HepG2 (cell line): ENCODE measurements at regions not wholly inside any gene's neighbourhood (a gene's known extent, or its start where the extent isn't known, plus 50 kb on each side); places are given as distances from the start of the nearest gene placed in this dataset.

Experiments used
- ATAC-seq: fragments of 200-7000 bp; cut with Tn5 transposase; 3 replicates; pipeline ENCODE4 v1.9.1; 2020; ENCODE audit warnings: mild to moderate bottlenecking, moderate library complexity
- BruUV-seq: library from RNA; stranded (reverse); fragments of 400-500 nt; replicated peaks from 2 replicates; lab custom pipeline; 2021; lab: Mats Ljungman, UMichigan
- CTCF ChIA-PET: fragments of 300-600 bp; formaldehyde crosslinking; extraction: SDS; loops from one replicate; lab custom pipeline; 2021; ENCODE audit warnings: low total read pairs, inconsistent platforms, low intra/inter-chr PET ratio; lab: Yijun Ruan, JAX
- POLR2A ChIA-PET: fragments of 350-600 bp; sonication (Branson Sonifier 250); formaldehyde crosslinking; loops from one replicate; lab custom pipeline; 2020; ENCODE audit warnings: antibody characterized with exemption, inconsistent platforms; lab: Yijun Ruan, JAX
- DNase-seq: peaks from one replicate; pipeline ENCODE4 v3.0.0-alpha.2; 2015; ENCODE audit warnings: low spot score
- FAIRE-seq: peaks from 3 replicates; lab custom pipeline; 2011; peaks lifted over from hg19 to GRCh38; lab: Jason Lieb, UNC
- H2AFZ ChIP-seq: one replicate; pipeline ENCODE4 v1.6.1; 2011; ENCODE audit warnings: low read length, inconsistent platforms
- H3K27ac ChIP-seq: fragments of 300-600 bp; 3 replicates; pipeline ENCODE4 v1.8.0; 2011; ENCODE audit warnings: mixed run types, mild to moderate bottlenecking, mixed read lengths, low read length, inconsistent platforms; ENCODE audit not compliant: insufficient read depth; ENCODE audit errors: extremely low read length
- H3K27me3 ChIP-seq, 2 experiments: fragments of 200-600 bp in 1 of 2; 2 replicates in 1 of 2; 3 replicates in 1 of 2; pipeline versions ENCODE4 v1.6.0 to v1.8.0; 2011; ENCODE audit warnings: low read length in 2 of 2, mild to moderate bottlenecking in 2 of 2, moderate library complexity in 2 of 2, inconsistent platforms in 1 of 2; ENCODE audit not compliant: insufficient read depth in 2 of 2, control insufficient read depth in 1 of 2
- H3K36me3 ChIP-seq, 2 experiments: fragments of 200-600 bp in 1 of 2; replicated peaks in 1 of 2; 2 replicates in 1 of 2; 3 replicates in 1 of 2; pipeline versions ENCODE4 v1.5.1 to v1.8.0; 2011; ENCODE audit warnings: low read length in 2 of 2, inconsistent platforms in 1 of 2; ENCODE audit not compliant: insufficient read depth in 2 of 2, control insufficient read depth in 1 of 2
- H3K4me1 ChIP-seq: 2 replicates; pipeline ENCODE4 v1.5.1; 2012; ENCODE audit warnings: low read length, inconsistent platforms; ENCODE audit not compliant: insufficient read depth
- H3K4me2 ChIP-seq: 2 replicates; pipeline ENCODE4 v1.6.0; 2011; ENCODE audit warnings: low read depth, low read length, inconsistent platforms
- H3K4me3 ChIP-seq, 3 experiments: fragments of 200-600 bp in 1 of 3; sonication (generic), shearing (Covaris generic) in 1 of 3; replicated peaks in 1 of 3; 2 replicates each; pipeline ENCODE4 v1.5.1; 2011 to 2016; ENCODE audit warnings: low read length in 3 of 3, inconsistent platforms in 2 of 3, low read depth in 2 of 3, mild to moderate bottlenecking in 2 of 3, control low read depth in 1 of 3, mixed read lengths in 1 of 3; ENCODE audit not compliant: insufficient read depth in 1 of 3
- H3K79me2 ChIP-seq: one replicate; pipeline ENCODE4 v1.6.1; 2011; ENCODE audit warnings: low read length, inconsistent platforms; ENCODE audit not compliant: insufficient read depth
- H3K9ac ChIP-seq: 2 replicates; pipeline ENCODE4 v1.6.0; 2011; ENCODE audit warnings: mild to moderate bottlenecking, low read depth, low read length, inconsistent platforms; ENCODE audit not compliant: insufficient read depth
- H3K9me3 ChIP-seq: 2 replicates; pipeline ENCODE4 v1.5.1; 2012; ENCODE audit warnings: mild to moderate bottlenecking, low read length
- H4K20me1 ChIP-seq: 2 replicates; pipeline ENCODE4 v1.6.0; 2011; ENCODE audit warnings: inconsistent platforms, mild to moderate bottlenecking, low read length, moderate library complexity; ENCODE audit not compliant: insufficient read depth
- GABPA ChIP-seq, 2 experiments: IDR thresholded peaks; 2 replicates each; pipeline ENCODE4 v1.6.1; 2011 to 2016; ENCODE audit warnings: low read depth in 2 of 2, low read length in 1 of 2, missing biosample characterization in 1 of 2, missing genetic modification characterization in 1 of 2
- GFI1 ChIP-seq: sonication (generic); formaldehyde crosslinking; IDR thresholded peaks from 2 replicates; pipeline ENCODE4 v1.5.0; 2020; ENCODE audit warnings: missing genetic modification reagents, mild to moderate bottlenecking, borderline replicate concordance
- IKZF1 ChIP-seq: fragments of 450-650 bp; IDR thresholded peaks from 2 replicates; pipeline ENCODE4 v1.7.1; 2016
- ISL2 ChIP-seq: sonication (generic); formaldehyde crosslinking; IDR thresholded peaks from 2 replicates; pipeline ENCODE4 v1.5.0; 2020; ENCODE audit warnings: missing genetic modification reagents
- KAT7 ChIP-seq: IDR thresholded peaks from 2 replicates; pipeline ENCODE4 v1.6.1; 2018; ENCODE audit warnings: borderline replicate concordance, missing compliant biosample characterization
- TCF7 ChIP-seq: sonication (generic); IDR thresholded peaks from 2 replicates; pipeline ENCODE4 v1.6.1; 2016; ENCODE audit warnings: antibody characterized with exemption, low read depth
- TSC22D2 ChIP-seq: sonication (generic); formaldehyde crosslinking; IDR thresholded peaks from 2 replicates; pipeline ENCODE4 v1.5.1; 2020; ENCODE audit warnings: missing genetic modification reagents, mild to moderate bottlenecking, borderline replicate concordance
- ZBTB20 ChIP-seq: sonication (generic); formaldehyde crosslinking; IDR thresholded peaks from 2 replicates; pipeline ENCODE4 v1.8.1; 2023; ENCODE audit warnings: missing genetic modification reagents, low read depth, mild to moderate bottlenecking, borderline replicate concordance
- ZNF510 ChIP-seq: sonication (generic); formaldehyde crosslinking; IDR thresholded peaks from 2 replicates; pipeline ENCODE4 v1.4.0; 2020; ENCODE audit warnings: low read depth, mild to moderate bottlenecking, missing genetic modification reagents
- ZNF850 ChIP-seq: sonication (generic); formaldehyde crosslinking; conservative IDR thresholded peaks from 2 replicates; pipeline ENCODE4 v1.9.0; 2021; ENCODE audit warnings: mild to moderate bottlenecking, missing genetic modification reagents
- WGBS: methylation state at CpG from one replicate; pipeline ENCODE4 v1.1.6; 2017; ENCODE audit warnings: low lambda C conversion rate; 5-methylcytosine and 5-hydroxymethylcytosine counted together
- in situ Hi-C: cut with HindIII; loops from 2 replicates; pipeline ENCODE4 v1.10.0; 2017; ENCODE audit warnings: low pct_unique_long_range_greater_than_20kb; ENCODE audit not compliant: extremely low pct_ligation_motif_present
- intact Hi-C: fragments of 100-400 bp; cut with micrococcal nuclease; formaldehyde crosslinking; loops from one replicate; pipeline ENCODE4 v1.10.0; 2022; ENCODE audit not compliant: unreplicated experiment
- TF ChIP-seq, protein P1 (sequence below): sonication (generic); formaldehyde crosslinking; IDR thresholded peaks from 2 replicates; pipeline ENCODE4 v1.4.0; 2020; ENCODE audit warnings: mild to moderate bottlenecking, missing genetic modification reagents
- TF ChIP-seq, protein P2 (sequence below): sonication (generic); formaldehyde crosslinking; IDR thresholded peaks from 2 replicates; pipeline ENCODE4 v1.4.0; 2020; ENCODE audit warnings: missing genetic modification reagents

DNA sequence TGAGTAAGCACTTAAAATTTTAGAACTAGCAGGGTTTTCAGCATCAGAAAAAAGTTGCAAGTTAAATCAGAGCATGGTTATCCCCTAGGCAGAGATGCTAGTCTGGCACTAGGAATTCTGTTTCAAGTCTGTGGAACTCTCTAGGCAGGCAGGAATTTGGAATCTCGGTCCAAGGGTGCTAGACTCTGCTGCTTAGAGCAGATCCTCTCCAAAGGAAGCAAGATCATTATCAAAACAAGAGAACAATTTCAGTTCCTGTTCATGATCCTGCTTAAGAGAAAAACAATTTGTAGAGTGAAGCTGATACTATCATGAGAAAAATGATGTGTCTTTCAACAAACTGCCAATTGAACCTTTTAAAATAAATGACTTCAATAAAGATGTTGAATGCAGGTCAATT, 420.7 kb downstream of the KIF4B start:
- no TSS peak for BruUV-seq
- ChIA-PET CTCF (no interaction called here), POLR2A (no interaction called here)
- in situ Hi-C loops (no loop called here), intact Hi-C loops (no loop called here)
- DNase-seq (no peak), FAIRE-seq (no peak), ATAC-seq (no peak)
- H2AFZ ChIP-seq = no peak overlapping the region
- no peak overlapping the region for H3K27ac ChIP-seq
- no peaks in the 10 kb centered on the region for H3K4me1 ChIP-seq
- H3K79me2 ChIP-seq = no peaks in the 10 kb centered on the region
- no peaks in the 10 kb centered on the region for H3K27me3 ChIP-seq
- no peak overlapping the region for H3K4me3 ChIP-seq
- no peaks in the 10 kb centered on the region for H3K9me3 ChIP-seq
- WGBS = 0% methylated on average over 1 of the region's 1 CpG
- no peak overlapping the region for H3K9ac ChIP-seq
- H3K36me3 ChIP-seq = no peaks in the 10 kb centered on the region
- H4K20me1 ChIP-seq = no peaks in the 10 kb centered on the region
- no peak overlapping the region for H3K4me2 ChIP-seq
- TF ChIP-seq, protein P1, sequence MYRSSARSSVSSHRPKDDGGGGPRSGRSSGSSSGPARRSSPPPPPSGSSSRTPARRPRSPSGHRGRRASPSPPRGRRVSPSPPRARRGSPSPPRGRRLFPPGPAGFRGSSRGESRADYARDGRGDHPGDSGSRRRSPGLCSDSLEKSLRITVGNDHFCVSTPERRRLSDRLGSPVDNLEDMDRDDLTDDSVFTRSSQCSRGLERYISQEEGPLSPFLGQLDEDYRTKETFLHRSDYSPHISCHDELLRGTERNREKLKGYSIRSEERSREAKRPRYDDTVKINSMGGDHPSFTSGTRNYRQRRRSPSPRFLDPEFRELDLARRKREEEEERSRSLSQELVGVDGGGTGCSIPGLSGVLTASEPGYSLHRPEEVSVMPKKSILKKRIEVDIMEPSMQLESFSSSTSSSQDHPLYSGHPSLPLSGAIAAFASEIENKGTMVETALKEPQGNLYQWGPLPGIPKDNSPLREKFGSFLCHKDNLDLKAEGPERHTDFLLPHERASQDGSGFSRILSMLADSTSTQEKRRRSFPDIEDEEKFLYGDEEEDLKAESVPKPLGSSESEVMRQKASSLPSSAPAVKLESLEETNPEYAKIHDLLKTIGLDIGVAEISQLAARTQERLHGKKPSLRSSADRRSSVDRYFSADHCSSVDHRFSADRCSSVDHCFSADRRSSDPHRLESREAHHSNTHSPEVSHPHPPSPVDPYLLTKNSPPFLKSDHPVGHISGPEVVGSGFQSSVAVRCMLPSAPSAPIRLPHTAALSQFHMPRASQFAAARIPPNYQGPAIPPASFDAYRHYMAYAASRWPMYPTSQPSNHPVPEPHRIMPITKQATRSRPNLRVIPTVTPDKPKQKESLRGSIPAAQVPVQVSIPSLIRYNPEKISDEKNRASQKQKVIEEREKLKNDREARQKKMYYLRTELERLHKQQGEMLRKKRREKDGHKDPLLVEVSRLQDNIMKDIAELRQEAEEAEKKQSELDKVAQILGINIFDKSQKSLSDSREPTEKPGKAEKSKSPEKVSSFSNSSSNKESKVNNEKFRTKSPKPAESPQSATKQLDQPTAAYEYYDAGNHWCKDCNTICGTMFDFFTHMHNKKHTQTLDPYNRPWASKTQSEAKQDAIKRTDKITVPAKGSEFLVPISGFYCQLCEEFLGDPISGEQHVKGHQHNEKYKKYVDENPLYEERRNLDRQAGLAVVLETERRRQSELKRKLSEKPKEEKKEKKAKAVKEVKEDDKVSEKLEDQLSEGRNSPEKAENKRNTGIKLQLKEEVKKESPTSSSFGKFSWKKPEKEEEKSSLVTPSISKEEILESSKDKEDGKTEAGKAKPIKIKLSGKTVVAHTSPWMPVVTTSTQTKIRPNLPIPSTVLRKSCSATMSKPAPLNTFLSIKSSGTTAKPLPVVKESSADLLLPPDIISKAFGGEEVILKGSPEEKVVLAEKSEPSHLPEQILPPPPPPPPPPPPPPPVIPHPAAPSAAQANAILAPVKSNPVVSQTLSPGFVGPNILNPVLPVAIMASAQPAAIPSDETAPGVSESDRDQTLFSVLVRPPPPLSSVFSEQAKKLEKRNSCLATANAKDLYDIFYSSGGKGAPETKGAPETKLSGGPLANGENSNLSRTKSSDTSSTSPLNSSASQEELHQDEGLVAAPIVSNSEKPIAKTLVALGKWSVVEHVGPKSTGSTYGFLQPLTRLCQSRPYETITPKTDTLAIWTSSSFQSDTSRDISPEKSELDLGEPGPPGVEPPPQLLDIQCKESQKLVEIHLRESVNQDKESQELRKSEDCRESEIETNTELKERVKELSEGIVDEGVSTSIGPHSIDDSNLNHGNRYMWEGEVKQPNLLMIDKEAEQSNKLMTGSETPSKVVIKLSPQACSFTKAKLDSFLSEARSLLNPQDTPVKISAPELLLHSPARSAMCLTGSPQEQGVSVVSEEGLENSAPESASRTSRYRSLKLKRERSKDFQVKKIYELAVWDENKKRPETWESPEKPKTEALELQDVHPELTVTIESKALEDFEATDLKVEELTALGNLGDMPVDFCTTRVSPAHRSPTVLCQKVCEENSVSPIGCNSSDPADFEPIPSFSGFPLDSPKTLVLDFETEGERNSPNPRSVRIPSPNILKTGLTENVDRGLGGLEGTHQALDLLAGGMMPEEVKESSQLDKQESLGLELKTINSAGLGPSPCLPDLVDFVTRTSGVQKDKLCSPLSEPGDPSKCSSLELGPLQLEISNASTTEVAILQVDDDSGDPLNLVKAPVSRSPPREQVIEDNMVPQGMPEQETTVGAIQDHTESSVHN (CRISPR knock-in tag) = no peak
- no peak for TF ChIP-seq ZNF850 (CRISPR knock-in tag)
- TF ChIP-seq ZBTB20 (CRISPR knock-in tag) = no peak
- TF ChIP-seq GABPA (IDR thresholded peaks at IDR 0.05; ENCODE audit: low read depth, low read length) = no peak
- no peak for TF ChIP-seq GABPA (CRISPR knock-in tag; IDR thresholded peaks at IDR 0.05; ENCODE audit: low read depth)
- no peak for TF ChIP-seq ISL2 (CRISPR knock-in tag)
- no peak for TF ChIP-seq GFI1 (CRISPR knock-in tag)
- TF ChIP-seq, protein P2, sequence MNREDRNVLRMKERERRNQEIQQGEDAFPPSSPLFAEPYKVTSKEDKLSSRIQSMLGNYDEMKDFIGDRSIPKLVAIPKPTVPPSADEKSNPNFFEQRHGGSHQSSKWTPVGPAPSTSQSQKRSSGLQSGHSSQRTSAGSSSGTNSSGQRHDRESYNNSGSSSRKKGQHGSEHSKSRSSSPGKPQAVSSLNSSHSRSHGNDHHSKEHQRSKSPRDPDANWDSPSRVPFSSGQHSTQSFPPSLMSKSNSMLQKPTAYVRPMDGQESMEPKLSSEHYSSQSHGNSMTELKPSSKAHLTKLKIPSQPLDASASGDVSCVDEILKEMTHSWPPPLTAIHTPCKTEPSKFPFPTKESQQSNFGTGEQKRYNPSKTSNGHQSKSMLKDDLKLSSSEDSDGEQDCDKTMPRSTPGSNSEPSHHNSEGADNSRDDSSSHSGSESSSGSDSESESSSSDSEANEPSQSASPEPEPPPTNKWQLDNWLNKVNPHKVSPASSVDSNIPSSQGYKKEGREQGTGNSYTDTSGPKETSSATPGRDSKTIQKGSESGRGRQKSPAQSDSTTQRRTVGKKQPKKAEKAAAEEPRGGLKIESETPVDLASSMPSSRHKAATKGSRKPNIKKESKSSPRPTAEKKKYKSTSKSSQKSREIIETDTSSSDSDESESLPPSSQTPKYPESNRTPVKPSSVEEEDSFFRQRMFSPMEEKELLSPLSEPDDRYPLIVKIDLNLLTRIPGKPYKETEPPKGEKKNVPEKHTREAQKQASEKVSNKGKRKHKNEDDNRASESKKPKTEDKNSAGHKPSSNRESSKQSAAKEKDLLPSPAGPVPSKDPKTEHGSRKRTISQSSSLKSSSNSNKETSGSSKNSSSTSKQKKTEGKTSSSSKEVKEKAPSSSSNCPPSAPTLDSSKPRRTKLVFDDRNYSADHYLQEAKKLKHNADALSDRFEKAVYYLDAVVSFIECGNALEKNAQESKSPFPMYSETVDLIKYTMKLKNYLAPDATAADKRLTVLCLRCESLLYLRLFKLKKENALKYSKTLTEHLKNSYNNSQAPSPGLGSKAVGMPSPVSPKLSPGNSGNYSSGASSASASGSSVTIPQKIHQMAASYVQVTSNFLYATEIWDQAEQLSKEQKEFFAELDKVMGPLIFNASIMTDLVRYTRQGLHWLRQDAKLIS (CRISPR knock-in tag) = no peak
- TF ChIP-seq KAT7 (CRISPR knock-in tag) = no peak
- TF ChIP-seq TSC22D2 = no peak
- no peak for TF ChIP-seq ZNF510 (CRISPR knock-in tag)
- TF ChIP-seq IKZF1 = no peak
- TF ChIP-seq TCF7 = no peak
